ENCODE measurements at regions not wholly inside any gene's neighbourhood (a gene's known extent, or its start where the extent isn't known, plus 50 kb on each side); places are given as distances from the start of the nearest gene placed in this dataset.

DNA sequence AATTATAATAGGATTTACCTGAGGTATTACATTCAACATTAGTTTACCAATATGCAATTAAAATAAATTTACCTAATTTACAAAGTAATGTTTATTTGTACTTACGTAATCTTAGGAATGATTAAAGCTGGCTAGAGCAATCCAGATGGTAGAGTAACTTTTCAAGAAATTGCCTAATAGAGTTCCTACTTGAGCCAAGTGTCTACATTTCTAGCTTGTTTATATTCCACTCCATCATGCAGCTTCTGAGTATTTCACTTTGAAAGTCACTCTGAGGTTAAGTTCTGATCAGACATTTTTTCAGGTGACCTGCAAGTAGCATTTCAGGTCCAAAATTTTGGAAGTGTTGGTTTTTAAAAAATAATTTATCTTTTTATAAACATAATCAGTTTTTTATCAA is 1080.7 kb downstream of the TRHDE start:
- DNase-seq (ENCODE audit: low spot score): no peak

GRCh38 chr12:73361156-73361863 is 1089.1 kb downstream of the TRHDE start:
- no peak for DNase-seq (ENCODE audit: low spot score)

DNA sequence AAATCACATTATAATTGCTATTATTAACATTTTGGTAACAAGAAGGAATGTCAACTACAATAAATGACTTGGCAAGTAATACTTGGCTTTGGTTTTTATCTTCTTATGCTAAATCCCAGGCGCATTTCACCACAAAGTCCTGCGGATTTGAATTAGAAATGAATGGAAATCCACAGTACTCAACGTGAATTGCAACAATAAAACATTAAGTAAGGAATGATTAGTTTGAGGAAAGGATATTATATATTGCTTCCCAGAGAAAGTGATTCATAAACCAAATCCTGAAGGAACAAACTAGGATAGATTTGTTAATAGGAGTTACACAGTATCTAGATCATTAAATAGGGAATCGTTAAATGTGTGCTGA is 1089.7 kb downstream of the TRHDE start:
- DNase-seq (ENCODE audit: low spot score): no peak

DNA sequence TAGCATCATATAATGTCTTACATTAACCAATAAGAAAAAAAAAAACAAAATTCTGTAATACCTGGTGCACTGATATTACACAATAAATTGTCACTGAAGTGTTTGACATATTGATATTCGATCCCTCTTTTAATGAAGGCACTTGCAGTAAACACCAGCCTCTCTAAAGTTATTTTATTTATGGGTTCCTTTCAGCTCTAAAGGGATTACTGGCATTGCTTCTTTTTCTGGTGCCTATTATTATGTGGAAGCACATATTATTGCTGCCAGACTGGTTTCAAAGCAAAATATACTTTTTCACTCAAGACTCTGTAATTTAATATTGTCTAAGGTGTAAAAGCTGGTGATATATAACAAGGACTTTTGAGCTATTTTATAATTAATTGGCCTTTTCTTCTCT is 1090.5 kb downstream of the TRHDE start:
- DNase-seq (ENCODE audit: low spot score): no peak

- no peak for DNase-seq (ENCODE audit: low spot score)
Measured at GRCh38 chr12:73372856-73373255, 1100.7 kb downstream of the TRHDE start.

DNA sequence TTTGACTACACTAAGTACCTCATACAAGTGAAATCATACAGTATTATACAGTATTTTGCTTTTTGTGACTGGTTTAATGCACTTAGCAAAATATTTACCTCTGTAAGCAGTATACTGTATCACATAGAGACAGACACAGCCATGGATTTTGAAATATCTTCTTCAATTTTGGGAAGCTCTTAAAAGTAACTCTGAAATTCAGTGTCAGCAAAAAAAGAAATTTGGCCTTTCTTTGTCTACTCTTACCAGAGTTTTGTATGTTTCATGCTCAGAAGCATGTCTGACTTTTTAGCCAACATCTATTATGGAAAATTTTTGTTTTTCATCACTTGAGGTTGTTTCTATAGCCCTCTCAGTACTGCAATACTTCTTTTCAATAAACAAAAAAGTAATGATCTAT is 1102.2 kb downstream of the TRHDE start:
- no peak for DNase-seq (ENCODE audit: low spot score)

DNA sequence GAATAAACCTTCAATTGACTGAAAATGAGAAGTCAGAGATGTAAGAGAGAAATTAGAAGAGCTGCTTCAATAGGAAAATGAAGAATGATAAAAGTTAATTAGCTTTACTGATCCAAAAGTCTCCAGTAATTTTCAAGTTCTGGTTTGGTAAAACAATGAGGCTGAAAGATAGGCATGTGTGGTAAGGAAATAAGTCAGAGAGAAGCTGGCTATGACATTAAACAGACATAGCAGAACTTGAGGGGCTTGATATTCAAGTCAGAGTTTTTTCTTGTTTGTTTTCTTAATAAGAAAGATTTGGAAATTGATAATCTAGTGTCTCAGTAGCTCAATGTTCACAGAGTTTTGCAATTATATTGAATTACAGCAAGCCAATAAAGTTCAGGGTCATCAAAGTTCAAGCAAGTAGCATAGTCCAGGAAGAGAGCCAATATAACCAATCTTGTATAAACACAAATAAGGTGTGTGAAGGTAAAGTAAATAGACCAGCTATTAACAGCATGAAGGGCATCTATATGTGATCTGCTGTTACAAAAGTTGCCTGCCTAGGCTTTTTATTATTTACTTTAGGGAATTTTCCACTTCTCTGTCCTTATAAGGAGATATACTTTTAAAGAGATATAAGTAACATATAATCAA is 1111.5 kb downstream of the TRHDE start:
- DNase-seq (ENCODE audit: low spot score): no peak

DNA sequence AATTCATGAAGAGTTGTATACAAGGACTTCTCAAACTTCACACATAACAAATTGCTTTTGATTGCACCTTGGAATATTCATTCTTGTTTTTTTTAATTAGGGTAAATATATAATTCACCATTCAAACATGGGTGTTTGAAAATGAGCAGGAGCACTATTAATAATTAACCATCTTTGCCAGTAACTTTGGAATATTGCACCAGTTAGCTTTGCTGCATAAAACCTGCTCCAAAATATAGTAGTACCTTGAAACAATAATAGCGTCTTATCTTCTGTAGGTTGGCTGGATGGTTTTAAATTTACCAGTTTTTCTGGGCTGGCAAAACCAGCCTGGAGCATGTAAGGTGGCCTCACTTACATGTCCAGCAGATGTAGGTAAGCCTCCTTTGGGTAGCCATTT is 1112.4 kb downstream of the TRHDE start:
- no peak for DNase-seq (ENCODE audit: low spot score)

DNA sequence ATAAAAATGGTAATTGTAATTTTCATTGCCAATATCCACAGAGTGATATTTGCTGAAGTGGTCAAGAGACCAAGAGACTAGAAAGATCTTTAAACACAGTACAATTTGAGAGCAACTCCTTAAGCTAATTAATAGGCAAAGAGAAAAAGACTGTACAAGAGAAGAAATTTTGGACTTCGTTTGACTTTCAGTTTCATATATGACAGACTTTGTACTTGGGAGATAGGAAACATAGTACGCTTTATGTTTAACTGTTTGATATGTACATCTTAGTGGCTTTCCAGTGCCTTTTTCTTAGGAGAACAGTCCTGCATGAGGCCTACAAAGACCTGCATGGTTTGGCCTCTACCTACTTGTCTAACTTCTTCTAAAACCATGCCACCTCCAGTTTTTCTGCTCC is 1118.1 kb downstream of the TRHDE start:
- DNase-seq (ENCODE audit: low spot score): no peak

DNA sequence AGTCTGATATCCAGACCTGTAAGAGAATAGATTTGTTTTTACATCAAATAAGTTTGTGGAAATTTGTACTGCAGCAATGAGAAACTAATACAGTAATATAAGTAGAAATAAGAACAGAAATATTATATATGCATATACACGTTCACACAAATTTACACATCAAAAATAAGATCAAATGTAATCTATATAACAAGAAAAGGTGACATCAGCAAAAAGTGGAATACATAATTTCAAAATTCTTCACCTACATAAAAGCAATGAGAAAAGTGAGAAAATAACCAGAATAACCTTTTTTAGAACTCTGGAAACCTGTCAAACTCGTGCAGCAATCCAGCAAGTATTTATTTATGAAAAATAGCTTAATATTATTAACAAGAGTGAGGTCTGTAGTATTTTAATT is 1124.6 kb upstream of the ATXN7L3B start:
- DNase-seq (ENCODE audit: low spot score): no peak

DNA sequence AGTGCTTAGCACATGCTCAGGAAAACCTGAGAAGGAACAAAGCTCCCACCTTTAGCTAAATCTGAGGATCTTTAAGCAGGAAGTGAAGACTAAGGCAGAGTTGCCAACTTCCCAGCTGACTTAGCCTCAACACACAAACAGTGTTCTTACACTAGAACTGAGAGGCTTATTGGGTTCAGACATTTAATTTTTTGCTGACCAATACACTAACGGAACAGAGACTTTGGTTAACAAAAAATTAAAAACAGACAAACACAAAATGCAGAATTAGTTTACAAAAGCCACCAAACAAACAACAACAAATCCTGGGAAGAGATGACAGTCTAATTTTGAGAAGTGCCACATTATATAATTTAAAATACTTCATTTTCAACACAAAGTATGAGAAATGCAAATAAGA is 1123.7 kb upstream of the ATXN7L3B start:
- DNase-seq (ENCODE audit: low spot score): no peak

DNA sequence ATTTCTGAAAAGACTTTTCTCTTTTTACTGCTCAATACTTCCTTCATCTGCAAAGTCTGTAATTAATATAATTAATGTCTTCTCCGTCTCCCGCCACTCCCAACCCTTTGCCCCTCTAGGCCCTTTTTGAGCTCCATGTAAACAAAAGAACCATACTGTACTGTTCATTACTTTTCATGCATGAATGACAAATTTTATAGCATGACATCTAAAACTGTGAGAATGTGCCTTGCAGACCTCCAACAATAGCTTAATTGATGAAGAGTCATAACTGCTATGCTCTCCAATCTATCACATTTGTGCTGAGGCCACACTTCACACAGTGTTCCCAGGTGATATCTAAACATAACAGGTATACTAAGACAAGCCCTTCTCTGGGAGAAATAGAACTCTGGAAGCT is 1122.7 kb upstream of the ATXN7L3B start:
- DNase-seq (ENCODE audit: low spot score): no peak

- no peak for DNase-seq (ENCODE audit: low spot score)
Measured at GRCh38 chr12:73418541-73418940, 1119.1 kb upstream of the ATXN7L3B start.

DNA sequence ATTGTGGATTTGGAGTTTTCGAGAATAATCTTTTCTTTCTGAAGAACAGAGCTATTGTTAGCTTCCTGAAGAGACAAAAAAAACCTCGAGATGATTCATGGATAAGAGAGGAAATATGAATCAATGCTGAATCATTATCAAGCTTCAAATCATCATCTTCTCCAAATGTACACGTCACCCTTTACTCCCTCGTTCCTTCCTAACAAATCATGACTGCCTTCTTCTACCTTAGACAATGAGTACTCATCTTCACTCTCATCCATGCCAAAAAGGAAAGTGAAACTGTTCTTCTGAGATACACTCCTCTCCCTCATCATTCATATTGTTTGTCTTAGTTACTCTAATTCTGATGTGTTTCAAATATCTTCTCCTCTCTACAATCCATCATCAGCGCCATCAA is 1115.8 kb upstream of the ATXN7L3B start:
- no peak for DNase-seq (ENCODE audit: low spot score)

GRCh38 chr12:73424484-73424883 is 1113.2 kb upstream of the ATXN7L3B start:
- no peak for DNase-seq (ENCODE audit: low spot score)

DNA sequence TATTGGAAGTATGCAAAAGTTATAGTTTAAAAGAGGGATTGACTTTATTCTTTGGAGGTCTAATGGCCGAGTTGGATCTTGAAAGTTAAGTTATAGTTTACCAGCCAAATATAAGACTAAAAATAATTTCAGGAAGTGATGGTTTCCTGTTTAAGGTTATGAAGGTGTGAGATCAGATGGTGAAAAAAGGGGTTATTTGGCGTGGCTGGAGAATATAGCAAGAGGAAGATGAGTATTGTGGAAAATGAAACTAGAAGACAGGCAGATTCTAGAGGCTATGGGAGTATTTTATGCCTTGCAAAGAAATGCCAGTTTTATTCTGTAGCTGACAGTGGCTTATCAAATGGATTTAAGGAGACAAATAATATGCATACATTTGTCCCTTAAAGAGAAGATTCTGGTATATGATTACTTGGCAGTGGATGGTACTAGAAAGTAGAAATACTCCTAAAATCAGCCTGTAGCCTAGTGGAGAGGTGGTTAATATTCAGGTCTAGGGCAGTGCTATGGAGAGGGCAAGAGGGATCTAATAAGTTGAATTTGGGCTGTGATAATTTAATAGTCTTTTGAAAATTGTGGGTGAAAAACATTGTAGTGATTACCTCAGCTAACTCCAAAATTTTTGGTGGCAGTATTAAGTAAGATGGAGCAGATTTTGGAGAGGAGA is 1091.8 kb upstream of the ATXN7L3B start:
- DNase-seq (ENCODE audit: low spot score): no peak

GRCh38 chr12:73452672-73453469 is 1084.8 kb upstream of the ATXN7L3B start:
- DNase-seq (ENCODE audit: low spot score): no peak

DNA sequence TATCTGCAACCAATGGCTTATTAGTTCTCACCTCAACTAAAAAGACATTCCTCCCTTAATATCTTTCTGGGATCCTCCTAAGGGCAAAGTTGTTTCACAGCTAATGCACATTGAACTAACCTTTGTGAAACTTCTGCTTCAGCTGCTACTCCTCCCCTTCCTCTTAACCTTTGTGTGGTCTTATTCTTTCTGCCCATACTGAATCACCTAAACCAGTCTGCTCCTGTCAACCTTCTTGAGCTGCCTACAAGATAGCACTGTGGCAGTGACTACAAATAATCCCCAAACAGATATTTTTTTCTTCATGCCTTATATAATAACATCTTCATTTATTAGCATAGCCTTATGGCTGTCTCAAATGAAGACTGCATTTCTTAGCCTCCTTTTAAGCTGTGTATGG is 1077.4 kb upstream of the ATXN7L3B start:
- no peak for DNase-seq (ENCODE audit: low spot score)

DNA sequence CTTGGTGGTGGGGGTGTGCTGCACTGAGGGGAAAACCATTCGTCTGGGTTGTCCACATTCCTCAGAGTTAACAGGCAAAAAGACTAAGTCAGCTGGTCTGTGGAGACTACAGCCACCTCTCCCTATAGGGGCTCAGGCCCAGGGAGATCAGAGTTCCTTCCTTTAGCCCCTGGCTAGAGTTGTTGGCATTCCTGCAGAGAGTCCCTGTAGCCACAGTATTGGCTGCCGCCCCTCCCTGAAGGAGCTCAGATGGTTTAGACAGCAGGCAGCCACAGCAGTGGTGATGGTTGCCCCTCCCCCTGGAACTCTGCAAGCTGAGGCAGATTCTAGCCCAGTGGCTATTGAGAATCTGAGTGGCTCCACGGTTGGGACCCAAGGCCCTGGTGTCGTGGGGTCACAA is 1072.5 kb upstream of the ATXN7L3B start:
- DNase-seq (ENCODE audit: low spot score): peak; percentile 21

- DNase-seq (ENCODE audit: low spot score): no peak
Measured at GRCh38 chr12:73486256-73486655, 1051.4 kb upstream of the ATXN7L3B start.

GRCh38 chr12:73506611-73507010 is 1031.0 kb upstream of the ATXN7L3B start:
- no peak for DNase-seq (ENCODE audit: low spot score)

GRCh38 chr12:73514672-73515071 is 1023.0 kb upstream of the ATXN7L3B start:
- peak; percentile 25 for DNase-seq (ENCODE audit: low spot score)

DNA sequence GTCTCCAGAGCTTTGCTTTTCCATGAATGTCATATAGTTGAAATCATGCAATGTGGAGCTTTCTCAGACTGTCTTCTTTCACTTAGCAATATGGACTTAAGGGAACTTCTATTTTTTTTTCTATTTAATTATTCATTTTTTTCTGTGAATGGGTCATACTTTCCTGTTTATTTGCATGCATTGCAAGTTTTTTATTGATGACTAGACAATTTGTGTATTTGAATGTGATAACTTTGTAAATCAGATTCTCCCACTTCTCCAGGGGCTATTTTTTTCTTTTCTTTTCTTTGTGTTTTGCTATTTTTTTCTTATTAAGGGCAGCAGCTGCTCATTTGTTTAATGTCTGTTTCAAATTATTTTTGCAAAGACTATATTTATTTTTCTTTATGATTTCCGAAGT is 1019.8 kb upstream of the ATXN7L3B start:
- no peak for DNase-seq (ENCODE audit: low spot score)
